ENCODE measurements at regions not wholly inside any gene's neighbourhood (a gene's known extent, or its start where the extent isn't known, plus 50 kb on each side); places are given as distances from the start of the nearest gene placed in this dataset.

GRCh38 chr6:109304284-109305015 is 77.8 kb downstream of the CD164 start (continued):
- TF ChIP-seq ZSCAN32 (CRISPR knock-in tag; IDR thresholded peaks at IDR 0.05) (no peak), FIP1L1 (IDR thresholded peaks at IDR 0.05; ENCODE audit: low read depth, low read length, poor library complexity, severe bottlenecking) (no peak), MNT (conservative IDR thresholded peaks at IDR 0.05) (peak in 1 of 2 experiments; percentile 83; a peak in 3 of 4 replicates), ZNF511 (CRISPR knock-in tag; IDR thresholded peaks at IDR 0.05) (no peak), E2F1 (CRISPR knock-in tag; IDR thresholded peaks at IDR 0.05) (no peak), ZNF133 (CRISPR knock-in tag; IDR thresholded peaks at IDR 0.05) (no peak), MAZ (CRISPR knock-in tag; conservative IDR thresholded peaks at IDR 0.05 in 1 of 2, IDR thresholded peaks at IDR 0.05 in 1 of 2) (peak; percentile 91 to 92), ZBTB33 (CRISPR knock-in tag; IDR thresholded peaks at IDR 0.05) (peak; percentile 41; the same call in 1 of the 2 replicates), XRCC3 (IDR thresholded peaks at IDR 0.05) (no peak), E2F3 (CRISPR knock-in tag; IDR thresholded peaks at IDR 0.05) (no peak), ESRRA (IDR thresholded peaks at IDR 0.05; ENCODE audit: borderline replicate concordance, low read depth) (peak; percentile 98; the same call in 1 of the 2 replicates), PBX2 (CRISPR knock-in tag; IDR thresholded peaks at IDR 0.05; ENCODE audit: low read depth) (no peak), PBX2 (tag; conservative IDR thresholded peaks at IDR 0.05; ENCODE audit: low read depth) (peak; percentile 93), HIVEP1 (CRISPR knock-in tag; IDR thresholded peaks at IDR 0.05) (peak; percentile 82; the same call in 1 of the 2 replicates), KLF16 (IDR thresholded peaks at IDR 0.05) (peak; percentile 99), ZNF77 (CRISPR knock-in tag; IDR thresholded peaks at IDR 0.05) (no peak), RBM14 (IDR thresholded peaks at IDR 0.05; ENCODE audit: borderline replicate concordance, insufficient read depth, low read depth, low read length) (no peak), SMAD1 (IDR thresholded peaks at IDR 0.05; ENCODE audit: low read depth, low read length, partially characterized antibody) (peak; percentile 92), PHF8 (IDR thresholded peaks at IDR 0.05; ENCODE audit: borderline replicate concordance, low read length) (no peak), CBFA2T3 (IDR thresholded peaks at IDR 0.05) (peak; percentile 100), CHD2 (IDR thresholded peaks at IDR 0.05; ENCODE audit: low read depth, low read length) (peak; percentile 26; the same call in 1 of the 2 replicates)

All from K562 (cell line).